ENCODE measurements at regions not wholly inside any gene's neighbourhood (a gene's known extent, or its start where the extent isn't known, plus 50 kb on each side); places are given as distances from the start of the nearest gene placed in this dataset.
"Not testable (repeated sequence)": the region's sequence is repeated elsewhere in the genome, so short reads cannot be mapped to it uniquely, and the experiment has no call there.

DNA sequence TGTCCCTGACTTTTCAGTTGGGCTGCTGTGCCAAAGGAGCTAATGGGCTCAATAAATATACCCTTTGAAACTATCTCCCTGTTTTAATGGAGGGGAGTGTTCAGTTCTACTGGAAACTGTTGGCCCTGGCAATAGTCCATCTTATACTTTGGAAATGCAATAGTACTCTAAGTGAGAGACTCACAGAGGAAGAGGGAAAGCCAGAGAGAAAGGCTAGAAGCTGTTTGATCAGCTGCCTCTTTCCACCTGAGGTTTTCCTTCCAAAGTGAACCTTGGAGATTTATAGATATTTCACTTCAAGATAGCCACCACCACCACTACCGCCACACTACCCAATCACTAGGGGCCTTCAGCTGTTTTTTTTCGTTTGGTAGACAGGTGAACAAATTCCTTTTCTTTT, 93.6 kb upstream of the CCDC91 start:
- Histone ChIP-seq H3K9me3 (ENCODE audit: insufficient read depth, low read depth, low read length) (no peaks in the 10 kb centered on the region), H3K79me2 (ENCODE audit: insufficient read depth, low read length) (no peaks in the 10 kb centered on the region), H3K9ac (ENCODE audit: low read depth, low read length, poor library complexity, severe bottlenecking) (no peak overlapping the region), H3K4me1 (ENCODE audit: insufficient read depth, low read length, poor library complexity, severe bottlenecking) (peaks cover 6% of the 10 kb centered on the region), H3K4me2 (ENCODE audit: low read depth, low read length, poor library complexity, severe bottlenecking) (no peak overlapping the region), H2AFZ (ENCODE audit: low read length) (no peak overlapping the region), H3K4me3 (ENCODE audit: low read length, poor library complexity, severe bottlenecking) (no peak overlapping the region), H3K36me3 (ENCODE audit: insufficient read depth, low read length) (no peaks in the 10 kb centered on the region), H3K27me3 (ENCODE audit: insufficient read depth, low read length, poor library complexity, severe bottlenecking) (no peaks in the 10 kb centered on the region), H3K9me2 (replicated peaks; ENCODE audit: low read depth, low read length) (no peaks in the 10 kb centered on the region), H3F3A (ENCODE audit: low read depth) (no peaks in the 10 kb centered on the region), H4K20me1 (ENCODE audit: insufficient read depth, low read length, poor library complexity, severe bottlenecking) (no peaks in the 10 kb centered on the region)
- no peak for TF ChIP-seq EZH2phosphoT487 (IDR thresholded peaks at IDR 0.05; ENCODE audit: borderline replicate concordance)
- TF ChIP-seq, protein P1, sequence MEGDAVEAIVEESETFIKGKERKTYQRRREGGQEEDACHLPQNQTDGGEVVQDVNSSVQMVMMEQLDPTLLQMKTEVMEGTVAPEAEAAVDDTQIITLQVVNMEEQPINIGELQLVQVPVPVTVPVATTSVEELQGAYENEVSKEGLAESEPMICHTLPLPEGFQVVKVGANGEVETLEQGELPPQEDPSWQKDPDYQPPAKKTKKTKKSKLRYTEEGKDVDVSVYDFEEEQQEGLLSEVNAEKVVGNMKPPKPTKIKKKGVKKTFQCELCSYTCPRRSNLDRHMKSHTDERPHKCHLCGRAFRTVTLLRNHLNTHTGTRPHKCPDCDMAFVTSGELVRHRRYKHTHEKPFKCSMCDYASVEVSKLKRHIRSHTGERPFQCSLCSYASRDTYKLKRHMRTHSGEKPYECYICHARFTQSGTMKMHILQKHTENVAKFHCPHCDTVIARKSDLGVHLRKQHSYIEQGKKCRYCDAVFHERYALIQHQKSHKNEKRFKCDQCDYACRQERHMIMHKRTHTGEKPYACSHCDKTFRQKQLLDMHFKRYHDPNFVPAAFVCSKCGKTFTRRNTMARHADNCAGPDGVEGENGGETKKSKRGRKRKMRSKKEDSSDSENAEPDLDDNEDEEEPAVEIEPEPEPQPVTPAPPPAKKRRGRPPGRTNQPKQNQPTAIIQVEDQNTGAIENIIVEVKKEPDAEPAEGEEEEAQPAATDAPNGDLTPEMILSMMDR (conservative IDR thresholded peaks at IDR 0.05; ENCODE audit: low read length): no peak

DNA sequence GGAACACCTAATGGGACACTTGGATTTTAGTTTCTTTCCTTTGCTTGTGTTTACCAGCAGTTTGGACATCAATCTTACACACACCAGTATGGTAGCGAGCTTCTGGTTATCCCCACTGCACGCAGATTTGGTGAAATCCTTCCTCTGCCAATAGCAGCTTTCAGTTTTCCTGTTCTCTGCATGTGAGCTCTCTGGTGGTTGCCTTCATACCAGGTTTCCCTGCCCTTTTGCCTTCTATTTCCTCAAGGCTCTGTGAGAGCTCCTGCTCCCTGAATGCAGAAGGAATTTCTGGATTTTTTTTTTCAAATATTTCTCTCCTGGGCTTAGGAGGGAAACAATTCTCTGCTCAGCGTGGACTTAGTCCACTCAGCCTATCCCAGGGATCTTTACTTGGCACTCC, 93.0 kb upstream of the CCDC91 start:
- Histone ChIP-seq H3F3A (ENCODE audit: low read depth) (no peaks in the 10 kb centered on the region), H3K9me2 (replicated peaks; ENCODE audit: low read depth, low read length) (no peaks in the 10 kb centered on the region), H3K9me3 (ENCODE audit: insufficient read depth, low read depth, low read length) (no peaks in the 10 kb centered on the region), H2AFZ (ENCODE audit: low read length) (no peak overlapping the region), H4K20me1 (ENCODE audit: insufficient read depth, low read length, poor library complexity, severe bottlenecking) (no peaks in the 10 kb centered on the region), H3K79me2 (ENCODE audit: insufficient read depth, low read length) (no peaks in the 10 kb centered on the region), H3K4me2 (ENCODE audit: low read depth, low read length, poor library complexity, severe bottlenecking) (no peak overlapping the region), H3K36me3 (ENCODE audit: insufficient read depth, low read length) (no peaks in the 10 kb centered on the region), H3K27me3 (ENCODE audit: insufficient read depth, low read length, poor library complexity, severe bottlenecking) (no peaks in the 10 kb centered on the region), H3K4me3 (ENCODE audit: low read length, poor library complexity, severe bottlenecking) (no peak overlapping the region), H3K9ac (ENCODE audit: low read depth, low read length, poor library complexity, severe bottlenecking) (no peak overlapping the region), H3K4me1 (ENCODE audit: insufficient read depth, low read length, poor library complexity, severe bottlenecking) (peaks cover 6% of the 10 kb centered on the region)
- no peak for TF ChIP-seq EZH2phosphoT487 (IDR thresholded peaks at IDR 0.05; ENCODE audit: borderline replicate concordance)
- TF ChIP-seq, protein P1 (conservative IDR thresholded peaks at IDR 0.05; ENCODE audit: low read length): no peak

DNA sequence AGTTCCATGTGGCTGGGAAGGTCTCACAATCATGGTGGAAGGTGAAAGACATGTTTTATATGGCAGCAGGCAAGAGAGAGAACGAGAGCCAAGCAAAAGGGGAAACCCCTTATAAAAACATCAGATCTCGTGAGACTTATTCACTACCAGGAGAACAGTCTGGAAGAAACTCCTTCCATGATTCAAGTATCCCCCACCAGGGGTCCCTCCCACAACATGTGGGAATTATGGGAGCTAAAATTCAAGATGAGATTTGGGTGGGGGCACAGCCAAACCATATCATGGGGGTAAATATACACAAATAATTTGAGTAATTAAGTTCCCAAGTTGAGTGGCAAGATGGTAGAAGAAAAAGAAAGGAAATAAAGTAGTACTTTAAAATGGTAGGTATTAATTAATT, 91.0 kb upstream of the CCDC91 start:
- not testable (repeated sequence) for H3K36me3 ChIP-seq (ENCODE audit: insufficient read depth, low read length); H3K79me2 ChIP-seq (ENCODE audit: insufficient read depth, low read length); H3K4me1 ChIP-seq (ENCODE audit: insufficient read depth, low read length, poor library complexity, severe bottlenecking); H3F3A ChIP-seq (ENCODE audit: low read depth); H2AFZ ChIP-seq (ENCODE audit: low read length); H3K27me3 ChIP-seq (ENCODE audit: insufficient read depth, low read length, poor library complexity, severe bottlenecking); H3K4me3 ChIP-seq (ENCODE audit: low read length, poor library complexity, severe bottlenecking); H3K9ac ChIP-seq (ENCODE audit: low read depth, low read length, poor library complexity, severe bottlenecking); H4K20me1 ChIP-seq (ENCODE audit: insufficient read depth, low read length, poor library complexity, severe bottlenecking); H3K4me2 ChIP-seq (ENCODE audit: low read depth, low read length, poor library complexity, severe bottlenecking); H3K9me2 ChIP-seq (replicated peaks; ENCODE audit: low read depth, low read length); H3K9me3 ChIP-seq (ENCODE audit: insufficient read depth, low read depth, low read length)

GRCh38 chr12:28099871-28100270, 90.4 kb upstream of the CCDC91 start:
- H3K36me3 ChIP-seq (ENCODE audit: insufficient read depth, low read length): no peaks in the 10 kb centered on the region
- no peaks in the 10 kb centered on the region for H3K79me2 ChIP-seq (ENCODE audit: insufficient read depth, low read length)
- peaks cover 6% of the 10 kb centered on the region for H3K4me1 ChIP-seq (ENCODE audit: insufficient read depth, low read length, poor library complexity, severe bottlenecking)
- no peaks in the 10 kb centered on the region for H3K9me2 ChIP-seq (replicated peaks; ENCODE audit: low read depth, low read length)
- H3K4me3 ChIP-seq (ENCODE audit: low read length, poor library complexity, severe bottlenecking): no peak overlapping the region
- H3K4me2 ChIP-seq (ENCODE audit: low read depth, low read length, poor library complexity, severe bottlenecking): no peak overlapping the region
- no peak overlapping the region for H3K9ac ChIP-seq (ENCODE audit: low read depth, low read length, poor library complexity, severe bottlenecking)
- H3K27me3 ChIP-seq (ENCODE audit: insufficient read depth, low read length, poor library complexity, severe bottlenecking): peaks cover 9% of the 10 kb centered on the region
- no peaks in the 10 kb centered on the region for H3F3A ChIP-seq (ENCODE audit: low read depth)
- H3K9me3 ChIP-seq (ENCODE audit: insufficient read depth, low read depth, low read length): no peaks in the 10 kb centered on the region
- H2AFZ ChIP-seq (ENCODE audit: low read length): peak overlapping the region; percentile 26; the same call in 1 of the 2 replicates
- no peaks in the 10 kb centered on the region for H4K20me1 ChIP-seq (ENCODE audit: insufficient read depth, low read length, poor library complexity, severe bottlenecking)
- TF ChIP-seq, protein P1 (conservative IDR thresholded peaks at IDR 0.05; ENCODE audit: low read length): no peak
- TF ChIP-seq EZH2phosphoT487 (IDR thresholded peaks at IDR 0.05; ENCODE audit: borderline replicate concordance): no peak
